ENCODE measurements at regions not wholly inside any gene's neighbourhood (a gene's known extent, or its start where the extent isn't known, plus 50 kb on each side); places are given as distances from the start of the nearest gene placed in this dataset.

GRCh38 chr11:32002311-32002710 lies 88.6 kb upstream of the RCN1 start:
- no peak for DNase-seq (ENCODE audit: low spot score)

- no peak for DNase-seq (ENCODE audit: low spot score)
These were observed 92.9 kb upstream of the RCN1 start for GRCh38 chr11:31997955-31998354.

DNA sequence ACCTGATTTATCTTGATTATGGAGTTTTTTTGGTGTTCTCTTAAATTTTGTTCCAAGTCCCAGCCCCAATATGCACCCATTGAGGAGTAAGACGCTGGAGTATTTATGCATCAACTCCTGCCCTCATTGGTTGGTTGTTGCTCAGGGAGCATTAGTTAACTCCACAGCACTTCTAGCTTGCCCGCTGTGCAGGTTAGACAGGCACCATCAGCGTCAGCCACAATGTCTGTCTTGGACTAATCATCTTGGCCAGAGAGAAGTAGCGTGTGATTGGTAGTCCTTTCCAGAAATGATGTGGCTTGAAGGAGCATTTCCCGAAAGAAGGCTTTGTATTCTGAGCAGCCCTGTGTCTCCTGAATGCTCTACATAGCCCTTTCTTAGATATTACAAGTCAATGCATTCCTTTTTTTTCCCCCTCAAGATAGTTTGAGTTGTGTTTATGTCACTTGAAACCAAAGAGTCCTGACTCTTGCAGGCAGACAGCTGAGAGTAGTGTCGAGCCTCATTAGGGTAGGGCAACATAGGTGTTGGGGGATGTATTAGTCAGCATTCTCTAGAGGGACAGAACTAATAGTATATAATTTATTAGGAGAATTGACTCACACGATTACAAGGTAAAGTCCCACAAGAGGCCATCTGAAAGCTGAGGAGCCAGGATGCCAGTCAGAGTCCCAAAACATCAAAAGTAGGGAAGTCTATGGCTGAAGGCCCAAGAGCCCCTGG lies 94.6 kb upstream of the RCN1 start:
- no peak for DNase-seq (ENCODE audit: low spot score)

GRCh38 chr11:31995525-31996094 lies 95.3 kb upstream of the RCN1 start:
- DNase-seq (ENCODE audit: low spot score): no peak

- DNase-seq (ENCODE audit: low spot score): no peak
These were observed 95.8 kb upstream of the RCN1 start for GRCh38 chr11:31995032-31995431.

GRCh38 chr11:31987118-31988005 lies 103.5 kb upstream of the RCN1 start:
- no peak for DNase-seq (ENCODE audit: low spot score)

DNA sequence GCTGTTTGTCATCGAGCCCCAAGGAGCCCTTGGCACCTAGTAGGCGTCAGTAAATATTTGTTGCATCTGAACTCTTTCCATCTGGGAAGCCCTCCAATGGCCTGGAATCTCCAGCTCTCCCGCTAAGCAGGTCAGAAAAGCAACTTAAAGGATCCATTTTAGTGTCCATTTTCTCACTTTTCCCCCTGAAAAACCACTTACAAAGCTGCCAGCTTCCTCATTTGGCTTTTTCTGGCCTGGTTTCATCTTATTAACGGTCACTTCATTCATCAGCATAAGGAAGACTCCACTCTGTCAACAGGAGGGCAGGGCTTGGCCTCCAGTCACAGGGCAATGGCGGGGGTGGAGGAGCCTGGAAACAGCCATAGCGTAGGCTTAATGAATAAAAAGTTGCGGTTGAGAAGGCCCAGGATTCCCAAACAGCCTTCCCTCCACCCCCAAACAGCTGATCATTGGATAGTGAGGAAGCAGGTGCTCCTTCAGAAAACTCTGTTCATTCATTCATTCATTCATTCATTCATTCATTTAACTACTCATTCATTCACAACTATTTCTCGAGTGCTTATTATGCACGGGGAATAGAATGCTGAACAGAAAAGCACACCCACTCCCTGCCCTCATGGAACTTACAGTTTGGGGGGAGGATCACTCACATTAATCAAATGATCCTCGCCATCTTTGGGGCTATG lies 104.5 kb upstream of the RCN1 start:
- DNase-seq (ENCODE audit: low spot score): no peak

GRCh38 chr11:31981457-31981856 lies 109.4 kb upstream of the RCN1 start:
- no peak for DNase-seq (ENCODE audit: low spot score)

DNA sequence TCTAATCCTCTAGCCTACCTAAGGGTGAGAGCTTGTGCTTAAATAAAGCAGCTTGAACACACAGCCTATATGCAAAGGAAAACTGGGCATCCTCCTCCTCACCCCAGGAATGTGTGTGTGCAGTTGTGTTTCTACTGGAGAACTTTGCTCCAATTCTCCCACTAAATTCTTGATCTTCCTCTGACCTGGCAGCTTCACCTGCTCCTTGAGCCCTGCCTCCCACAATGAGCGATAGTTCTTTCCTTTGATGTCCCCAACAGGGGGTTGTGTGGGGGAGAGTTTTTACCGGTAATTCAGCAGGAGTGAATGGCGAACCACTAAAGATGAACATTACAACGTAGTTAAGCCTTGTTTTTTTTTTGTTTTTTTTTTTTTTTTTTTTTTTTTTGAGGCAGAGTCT lies 113.5 kb upstream of the RCN1 start:
- no peak for DNase-seq (ENCODE audit: low spot score)

DNA sequence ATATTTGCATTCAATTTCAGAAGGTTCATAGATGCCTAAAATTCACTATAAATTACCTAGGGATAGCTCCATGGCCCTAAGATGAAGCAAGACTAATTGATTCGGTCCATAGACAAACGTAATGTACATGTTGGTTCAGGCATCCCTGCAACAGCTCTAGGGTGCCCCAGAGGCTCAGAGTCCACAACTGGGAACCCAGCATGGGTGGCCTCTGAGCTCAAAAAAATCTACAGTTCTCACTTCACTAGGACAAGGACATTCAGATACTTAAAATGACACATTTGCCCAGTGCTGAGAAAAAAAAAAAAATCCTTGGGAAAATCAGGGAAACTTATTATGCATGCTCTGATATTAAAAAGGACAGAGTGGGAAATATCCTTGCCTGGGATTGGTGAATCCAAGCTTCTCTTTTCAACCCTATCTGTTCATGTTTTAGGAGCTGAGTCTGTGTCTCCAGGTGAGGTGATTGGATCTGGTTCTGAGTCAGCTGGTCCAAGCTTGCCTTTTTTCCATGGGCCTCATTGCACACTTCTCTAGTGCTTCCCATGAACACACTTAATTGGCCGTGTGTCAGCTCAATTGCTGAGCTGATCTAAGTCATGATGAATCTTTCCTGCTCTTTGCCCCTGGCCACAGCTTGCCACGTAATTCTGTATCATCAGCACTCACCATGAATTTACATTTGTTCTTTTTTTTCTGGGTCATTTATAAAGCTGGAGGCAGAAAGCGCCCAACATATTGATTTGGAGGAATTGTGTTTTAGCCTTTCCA lies 116.3 kb upstream of the RCN1 start:
- DNase-seq (ENCODE audit: low spot score): no peak

- no peak for DNase-seq (ENCODE audit: low spot score)
These were observed 117.7 kb upstream of the RCN1 start for GRCh38 chr11:31973172-31973571.

- DNase-seq (ENCODE audit: low spot score): no peak
These were observed 118.3 kb upstream of the RCN1 start for GRCh38 chr11:31972623-31973022.

GRCh38 chr11:31969359-31969702 lies 121.5 kb upstream of the RCN1 start:
- no peak for DNase-seq (ENCODE audit: low spot score)

- DNase-seq (ENCODE audit: low spot score): no peak
These were observed 122.2 kb upstream of the RCN1 start for GRCh38 chr11:31968461-31969358.

DNA sequence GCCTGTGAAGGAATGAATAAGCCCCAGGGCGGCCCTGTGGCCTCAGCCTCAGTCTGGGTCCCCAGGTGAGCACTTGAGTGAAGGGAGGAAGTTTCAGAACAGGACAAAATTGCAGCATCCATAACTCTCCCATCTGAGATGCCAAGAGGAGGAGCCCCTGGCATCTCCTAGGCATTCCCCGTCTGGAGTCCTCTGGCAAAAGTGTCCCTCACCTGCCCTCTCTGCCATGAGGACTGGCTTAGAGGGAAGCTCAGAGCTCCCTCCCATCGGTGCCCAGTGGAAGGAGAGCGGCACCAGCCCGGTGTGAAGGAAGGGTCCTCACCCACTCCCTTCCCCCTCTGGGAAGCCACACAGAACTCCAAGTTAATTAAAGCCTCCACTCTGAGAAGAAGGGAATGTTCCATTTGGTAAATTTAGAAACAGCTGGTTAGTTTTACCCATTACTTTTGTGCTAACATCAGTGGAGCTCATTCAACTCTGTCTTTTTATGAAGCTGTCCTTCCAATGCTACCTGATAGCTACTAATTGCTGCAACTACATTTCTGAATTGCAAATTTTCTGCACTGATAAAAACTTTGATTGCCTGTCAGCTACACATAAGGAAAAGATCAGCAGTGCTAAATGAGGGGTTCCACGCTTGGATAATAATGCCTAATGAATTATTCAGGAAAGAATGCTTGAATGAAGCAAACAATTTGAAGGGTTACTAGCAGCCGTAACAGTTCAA lies 123.3 kb upstream of the RCN1 start:
- no peak for DNase-seq (ENCODE audit: low spot score)

DNA sequence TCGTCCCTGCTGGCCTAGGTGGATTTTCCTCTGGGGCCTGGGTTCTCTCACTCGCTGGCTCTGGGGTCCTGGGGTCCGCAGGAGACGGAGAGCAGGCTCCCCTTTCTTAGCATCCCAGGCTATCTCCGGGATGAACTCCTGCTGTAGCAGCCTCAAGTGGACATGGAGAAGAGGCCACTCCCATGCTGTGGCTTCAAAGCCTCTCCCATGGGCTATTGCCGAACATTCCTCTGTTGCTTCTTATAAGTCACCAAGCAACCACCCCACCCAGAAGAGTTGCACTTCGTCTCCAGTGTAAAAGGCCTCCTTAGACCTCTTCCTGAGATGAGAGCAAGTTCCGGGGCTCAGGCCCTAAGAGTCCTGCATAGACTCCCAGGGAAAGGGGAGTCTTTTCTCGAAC lies 124.0 kb upstream of the RCN1 start:
- no peak for DNase-seq (ENCODE audit: low spot score)

DNA sequence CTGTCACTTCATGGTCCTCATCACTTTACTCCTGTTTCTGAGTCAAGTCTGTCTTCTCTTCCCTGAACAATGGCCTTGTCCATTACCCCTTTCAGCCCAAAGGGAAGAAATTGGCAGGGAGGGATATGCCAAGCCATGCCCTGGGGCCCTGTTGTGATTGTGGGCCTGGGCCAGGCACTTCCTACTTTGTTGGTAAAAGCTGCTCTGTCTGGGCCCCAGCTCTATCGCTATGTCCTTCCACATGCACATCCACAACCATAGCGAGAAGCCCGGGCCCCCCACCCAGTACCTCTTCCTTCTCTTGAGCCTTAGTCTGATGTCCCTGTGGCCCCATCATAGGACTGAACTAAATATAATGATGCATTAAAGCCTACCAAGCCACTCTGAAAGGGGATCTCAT lies 126.7 kb upstream of the RCN1 start:
- no peak for DNase-seq (ENCODE audit: low spot score)

- no peak for DNase-seq (ENCODE audit: low spot score)
These were observed 130.7 kb upstream of the RCN1 start for GRCh38 chr11:31960126-31960525.

DNA sequence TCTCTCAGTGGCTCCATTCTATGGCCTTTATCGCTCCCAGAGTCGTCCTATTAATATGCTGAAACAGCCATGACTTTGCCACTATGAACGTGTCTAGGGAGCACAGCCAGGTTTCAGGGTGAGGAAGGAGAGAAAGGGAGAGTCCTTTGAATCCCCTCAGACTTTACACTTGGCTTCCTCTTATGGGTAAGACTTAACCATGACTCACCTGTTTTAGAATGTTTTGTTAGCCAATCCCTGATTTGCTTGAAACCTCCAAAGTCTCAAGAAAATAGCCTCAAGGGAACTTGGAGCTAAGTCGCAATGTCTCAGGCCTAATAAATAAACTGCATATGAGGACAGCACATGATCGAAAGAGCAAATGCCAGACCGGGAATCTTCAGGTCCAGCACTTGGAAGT lies 131.2 kb upstream of the RCN1 start:
- DNase-seq (ENCODE audit: low spot score): no peak

DNA sequence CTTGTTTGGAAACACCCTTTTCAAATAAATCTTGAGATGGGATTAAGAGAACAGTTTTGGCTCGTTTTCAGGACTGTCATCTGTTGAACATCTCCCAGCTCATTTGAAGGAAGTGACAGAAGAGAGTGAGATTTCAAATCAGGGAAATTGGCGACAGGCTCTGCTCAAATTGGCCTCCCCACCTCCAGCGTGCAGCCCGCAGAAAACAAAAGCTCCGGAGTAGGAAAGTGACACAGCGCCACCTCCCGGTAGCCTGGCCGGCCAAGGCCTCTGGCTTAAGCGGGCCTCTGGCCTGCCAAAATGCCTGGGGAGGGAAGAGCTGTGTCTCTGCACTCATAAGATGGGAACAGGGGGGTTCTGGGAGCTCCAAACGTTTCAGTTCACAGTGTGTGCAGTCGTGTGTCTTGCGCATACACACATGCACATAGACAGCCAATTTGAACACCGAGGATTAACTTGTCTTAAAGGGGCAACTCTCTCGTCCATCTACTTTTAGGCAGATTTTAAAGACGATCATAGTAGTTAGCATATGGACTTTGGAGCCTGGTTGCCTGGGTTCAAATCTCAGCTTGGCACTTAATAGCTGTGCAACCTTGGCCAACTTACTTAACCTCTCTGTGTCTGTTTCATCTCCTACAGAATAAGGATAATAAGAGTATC lies 132.7 kb upstream of the RCN1 start:
- DNase-seq (ENCODE audit: low spot score): peak; percentile 14
